Gastroesophageal sphincter (tissue), 4 donors: ENCODE measurements at regions not wholly inside any gene's neighbourhood (a gene's known extent, or its start where the extent isn't known, plus 50 kb on each side); places are given as distances from the start of the nearest gene placed in this dataset.

ENCODE experiments used
- ATAC-seq: fragments of 150-250 bp; one replicate; pipeline ENCODE4 v1.9.1; 2016; ENCODE audit warnings: mild to moderate bottlenecking, moderate library complexity
- H3K27ac ChIP-seq, 4 donors: fragments of 200-600 bp; sonication (generic) in 3 of 4; 1 replicate in 3 of 4; 2 replicates in 1 of 4; pipeline ENCODE4 v1.5.1; 2016 to 2019
- H3K27me3 ChIP-seq: fragments of 200-600 bp; sonication (generic); one replicate; pipeline ENCODE4 v1.5.1; 2019
- H3K36me3 ChIP-seq, 2 donors: fragments of 200-600 bp; sonication (generic); one replicate each; pipeline ENCODE4 v1.5.1; 2019; ENCODE audit warnings: control low read depth in 1 of 2
- H3K4me1 ChIP-seq, 3 donors: fragments of 200-600 bp; sonication (generic); 1 replicate in 2 of 3; 2 replicates in 1 of 3; pipeline ENCODE4 v1.5.1; 2016 to 2019; ENCODE audit warnings: control low read depth in 2 of 3
- H3K4me3 ChIP-seq, 2 donors: fragments of 200-600 bp; sonication (generic); one replicate each; pipeline ENCODE4 v1.5.1; 2019; ENCODE audit warnings: mild to moderate bottlenecking in 1 of 2, moderate library complexity in 1 of 2
- H3K9me3 ChIP-seq, 3 donors: fragments of 200-600 bp; sonication (generic); one replicate each; pipeline ENCODE4 v1.5.1; 2017 to 2019; ENCODE audit warnings: control low read depth in 2 of 3
- CTCF ChIP-seq, 4 experiments: fragments of 200-600 bp in 2 of 4; fragments of 450-650 bp in 2 of 4; sonication (generic) in 1 of 4; IDR thresholded peaks; one replicate each; pipeline ENCODE4 v1.5.1; 2017 to 2019; ENCODE audit warnings: antibody characterized with exemption in 4 of 4, mild to moderate bottlenecking in 2 of 4, moderate library complexity in 2 of 4
- EP300 ChIP-seq: sonication (generic); formaldehyde crosslinking; IDR thresholded peaks from one replicate; pipeline ENCODE4 v1.6.1; 2017; ENCODE audit warnings: antibody characterized with exemption, mild to moderate bottlenecking
- POLR2A ChIP-seq, 2 donors: fragments of 450-650 bp; IDR thresholded peaks; one replicate each; pipeline ENCODE4 v1.6.1; 2017; ENCODE audit warnings: antibody characterized with exemption in 2 of 2, mild to moderate bottlenecking in 2 of 2, moderate library complexity in 1 of 2
- POLR2AphosphoS5 ChIP-seq: sonication (generic); formaldehyde crosslinking; IDR thresholded peaks from one replicate; pipeline ENCODE4 v1.6.1; 2017; ENCODE audit warnings: antibody characterized with exemption
- WGBS, 2 donors: methylation state at CpG; one replicate each; pipeline ENCODE4 v1.1.5; 2018; ENCODE audit warnings: low coverage in 1 of 2; 5-methylcytosine and 5-hydroxymethylcytosine counted together

- Histone ChIP-seq H3K27ac (no peak overlapping the region), H3K36me3 (no peaks in the 10 kb centered on the region), H3K9me3 (no peaks in the 10 kb centered on the region), H3K27me3 (no peaks in the 10 kb centered on the region), H3K4me3 (no peak overlapping the region), H3K4me1 (no peaks in the 10 kb centered on the region)
- TF ChIP-seq POLR2A (IDR thresholded peaks at IDR 0.05), result no peak
- TF ChIP-seq EP300, result no peak
- TF ChIP-seq POLR2AphosphoS5, result no peak
- no peak for TF ChIP-seq CTCF (IDR thresholded peaks at IDR 0.05)
- no peak for ATAC-seq
- 83 to 90% methylated on average over 1 to 2 of the region's 4 CpGs for WGBS, 2 donors
Observed at GRCh38 chr5:143953851-143954250, 141.9 kb downstream of the HMHB1 start.

- no peaks in the 10 kb centered on the region for H3K36me3 ChIP-seq
- H3K27me3 ChIP-seq, result no peaks in the 10 kb centered on the region
- 36 to 43% methylated on average over 2 of the region's 2 CpGs for WGBS, 2 donors
- H3K4me1 ChIP-seq, result no peaks in the 10 kb centered on the region
- no peak for TF ChIP-seq CTCF (IDR thresholded peaks at IDR 0.05)
- TF ChIP-seq POLR2AphosphoS5, result no peak
- TF ChIP-seq POLR2A (IDR thresholded peaks at IDR 0.05), result no peak
- no peak for TF ChIP-seq EP300
- ATAC-seq, result no peak
- no peak overlapping the region for H3K27ac ChIP-seq
- no peaks in the 10 kb centered on the region for H3K9me3 ChIP-seq
- H3K4me3 ChIP-seq, result no peak overlapping the region
Observed at GRCh38 chr5:143955141-143955540, 143.2 kb downstream of the HMHB1 start.

GRCh38 chr5:143957455-143957854 is 145.5 kb downstream of the HMHB1 start:
- no peaks in the 10 kb centered on the region for H3K27me3 ChIP-seq
- no peaks in the 10 kb centered on the region for H3K36me3 ChIP-seq
- H3K27ac ChIP-seq, result no peak overlapping the region
- WGBS, 2 donors, result 63 to 86% methylated on average over 1 of the region's 1 CpG
- no peak overlapping the region for H3K4me3 ChIP-seq
- no peak for ATAC-seq
- no peaks in the 10 kb centered on the region for H3K9me3 ChIP-seq
- TF ChIP-seq CTCF (IDR thresholded peaks at IDR 0.05) (no peak), POLR2AphosphoS5 (no peak), EP300 (no peak), POLR2A (IDR thresholded peaks at IDR 0.05) (no peak)
- no peaks in the 10 kb centered on the region for H3K4me1 ChIP-seq

GRCh38 chr5:143962201-143962600 is 150.2 kb downstream of the HMHB1 start:
- no peak overlapping the region for H3K4me3 ChIP-seq
- 75 to 93% methylated on average over 1 of the region's 1 CpG for WGBS, 2 donors
- H3K27me3 ChIP-seq, result no peaks in the 10 kb centered on the region
- ATAC-seq, result no peak
- no peak overlapping the region for H3K27ac ChIP-seq
- no peak for TF ChIP-seq EP300
- no peak for TF ChIP-seq POLR2AphosphoS5
- no peaks in the 10 kb centered on the region for H3K36me3 ChIP-seq
- no peaks in the 10 kb centered on the region for H3K4me1 ChIP-seq
- no peaks in the 10 kb centered on the region for H3K9me3 ChIP-seq

GRCh38 chr5:143964919-143965318 is 153.0 kb downstream of the HMHB1 start:
- H3K27me3 ChIP-seq, result no peaks in the 10 kb centered on the region
- no peaks in the 10 kb centered on the region for H3K36me3 ChIP-seq
- TF ChIP-seq POLR2A (IDR thresholded peaks at IDR 0.05) (no peak), POLR2AphosphoS5 (no peak), EP300 (no peak), CTCF (IDR thresholded peaks at IDR 0.05) (no peak)
- no peak for ATAC-seq
- no peaks in the 10 kb centered on the region for H3K9me3 ChIP-seq
- no peak overlapping the region for H3K27ac ChIP-seq
- 92 to 93% methylated on average over 3 of the region's 3 CpGs for WGBS, 2 donors
- no peaks in the 10 kb centered on the region for H3K4me1 ChIP-seq
- no peak overlapping the region for H3K4me3 ChIP-seq
